Left ventricle myocardium inferior (tissue), 1 donor: ENCODE measurements at regions not wholly inside any gene's neighbourhood (a gene's known extent, or its start where the extent isn't known, plus 50 kb on each side); places are given as distances from the start of the nearest gene placed in this dataset.

Experiments used
- DNase-seq: peaks from one replicate; pipeline ENCODE4 v3.0.0-alpha.2; 2020
- H3K27ac ChIP-seq: fragments of 200-600 bp; replicated peaks from 2 replicates; pipeline ENCODE4 v1.8.0; 2021
- H3K27me3 ChIP-seq: fragments of 200-600 bp; 2 replicates; pipeline ENCODE4 v1.8.0; 2021; ENCODE audit warnings: low read depth
- H3K36me3 ChIP-seq: fragments of 200-600 bp; 2 replicates; pipeline ENCODE4 v1.8.0; 2021
- H3K4me1 ChIP-seq: fragments of 200-600 bp; 2 replicates; pipeline ENCODE4 v1.8.0; 2021
- H3K4me3 ChIP-seq: fragments of 200-600 bp; 2 replicates; pipeline ENCODE4 v1.8.0; 2021; ENCODE audit warnings: mild to moderate bottlenecking, moderate library complexity
- H3K9me3 ChIP-seq: fragments of 200-600 bp; replicated peaks from 2 replicates; pipeline ENCODE4 v1.8.0; 2021
- intact Hi-C: fragments of 100-400 bp; cut with micrococcal nuclease; formaldehyde crosslinking; loops from one replicate; pipeline ENCODE4 v1.11.0; 2022
- TF ChIP-seq, protein P1 (sequence below): fragments of 200-600 bp; IDR thresholded peaks from 2 replicates; pipeline ENCODE4 v1.8.0; 2021; ENCODE audit warnings: antibody characterized with exemption, mild to moderate bottlenecking, borderline replicate concordance
- donor health status: DM: no; HTN: yes; CAD: no; lungs with severe emphysema.

DNA sequence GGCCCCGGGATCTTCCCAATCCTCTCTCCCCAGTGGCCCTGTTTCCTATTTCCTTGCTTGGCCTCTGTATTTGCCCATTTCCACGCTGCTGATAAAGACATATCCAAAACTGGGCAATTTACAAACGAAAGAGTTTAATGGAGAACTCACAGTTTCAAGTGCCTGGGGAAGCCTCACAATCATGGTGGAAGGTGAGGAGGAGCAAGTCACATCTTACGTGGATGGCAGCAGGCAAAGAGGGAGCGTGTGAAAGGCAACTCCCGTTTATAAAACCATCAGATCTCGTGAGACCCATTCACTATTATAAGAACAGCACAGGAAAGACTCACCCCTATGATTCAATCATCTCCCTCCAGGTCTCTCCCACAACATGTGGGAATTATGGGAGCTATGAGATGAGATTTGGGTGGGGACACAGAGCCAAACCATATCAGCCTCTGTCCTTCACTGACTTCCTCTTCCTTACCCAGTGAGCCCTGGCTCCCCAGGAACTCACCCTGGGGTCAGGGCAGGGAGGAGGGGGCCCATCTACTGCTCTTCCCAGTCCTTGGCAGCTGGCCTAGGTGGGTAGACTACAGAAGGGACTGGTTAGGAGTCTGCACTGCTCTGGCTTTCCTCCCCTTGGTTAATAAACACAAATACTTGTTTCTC lies 105.8 kb upstream of the MYCN start:
- H3K27me3 ChIP-seq = no peaks in the 10 kb centered on the region
- H3K36me3 ChIP-seq = no peaks in the 10 kb centered on the region
- TF ChIP-seq, protein P1, sequence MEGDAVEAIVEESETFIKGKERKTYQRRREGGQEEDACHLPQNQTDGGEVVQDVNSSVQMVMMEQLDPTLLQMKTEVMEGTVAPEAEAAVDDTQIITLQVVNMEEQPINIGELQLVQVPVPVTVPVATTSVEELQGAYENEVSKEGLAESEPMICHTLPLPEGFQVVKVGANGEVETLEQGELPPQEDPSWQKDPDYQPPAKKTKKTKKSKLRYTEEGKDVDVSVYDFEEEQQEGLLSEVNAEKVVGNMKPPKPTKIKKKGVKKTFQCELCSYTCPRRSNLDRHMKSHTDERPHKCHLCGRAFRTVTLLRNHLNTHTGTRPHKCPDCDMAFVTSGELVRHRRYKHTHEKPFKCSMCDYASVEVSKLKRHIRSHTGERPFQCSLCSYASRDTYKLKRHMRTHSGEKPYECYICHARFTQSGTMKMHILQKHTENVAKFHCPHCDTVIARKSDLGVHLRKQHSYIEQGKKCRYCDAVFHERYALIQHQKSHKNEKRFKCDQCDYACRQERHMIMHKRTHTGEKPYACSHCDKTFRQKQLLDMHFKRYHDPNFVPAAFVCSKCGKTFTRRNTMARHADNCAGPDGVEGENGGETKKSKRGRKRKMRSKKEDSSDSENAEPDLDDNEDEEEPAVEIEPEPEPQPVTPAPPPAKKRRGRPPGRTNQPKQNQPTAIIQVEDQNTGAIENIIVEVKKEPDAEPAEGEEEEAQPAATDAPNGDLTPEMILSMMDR = no peak
- intact Hi-C loops = no loop called here
- no peak overlapping the region for H3K27ac ChIP-seq
- H3K9me3 ChIP-seq = peaks cover 4% of the 10 kb centered on the region
- DNase-seq = no peak
- H3K4me3 ChIP-seq = no peak overlapping the region
- no peaks in the 10 kb centered on the region for H3K4me1 ChIP-seq

- no peak for DNase-seq
- peaks cover 4% of the 10 kb centered on the region for H3K9me3 ChIP-seq
- TF ChIP-seq, protein P1 = no peak
- H3K27ac ChIP-seq = no peak overlapping the region
- intact Hi-C loops = no loop called here
- H3K4me1 ChIP-seq = no peaks in the 10 kb centered on the region
- no peaks in the 10 kb centered on the region for H3K27me3 ChIP-seq
- H3K4me3 ChIP-seq = no peak overlapping the region
- H3K36me3 ChIP-seq = no peaks in the 10 kb centered on the region
Observed at GRCh38 chr2:15835991-15836688, 104.2 kb upstream of the MYCN start.

DNA sequence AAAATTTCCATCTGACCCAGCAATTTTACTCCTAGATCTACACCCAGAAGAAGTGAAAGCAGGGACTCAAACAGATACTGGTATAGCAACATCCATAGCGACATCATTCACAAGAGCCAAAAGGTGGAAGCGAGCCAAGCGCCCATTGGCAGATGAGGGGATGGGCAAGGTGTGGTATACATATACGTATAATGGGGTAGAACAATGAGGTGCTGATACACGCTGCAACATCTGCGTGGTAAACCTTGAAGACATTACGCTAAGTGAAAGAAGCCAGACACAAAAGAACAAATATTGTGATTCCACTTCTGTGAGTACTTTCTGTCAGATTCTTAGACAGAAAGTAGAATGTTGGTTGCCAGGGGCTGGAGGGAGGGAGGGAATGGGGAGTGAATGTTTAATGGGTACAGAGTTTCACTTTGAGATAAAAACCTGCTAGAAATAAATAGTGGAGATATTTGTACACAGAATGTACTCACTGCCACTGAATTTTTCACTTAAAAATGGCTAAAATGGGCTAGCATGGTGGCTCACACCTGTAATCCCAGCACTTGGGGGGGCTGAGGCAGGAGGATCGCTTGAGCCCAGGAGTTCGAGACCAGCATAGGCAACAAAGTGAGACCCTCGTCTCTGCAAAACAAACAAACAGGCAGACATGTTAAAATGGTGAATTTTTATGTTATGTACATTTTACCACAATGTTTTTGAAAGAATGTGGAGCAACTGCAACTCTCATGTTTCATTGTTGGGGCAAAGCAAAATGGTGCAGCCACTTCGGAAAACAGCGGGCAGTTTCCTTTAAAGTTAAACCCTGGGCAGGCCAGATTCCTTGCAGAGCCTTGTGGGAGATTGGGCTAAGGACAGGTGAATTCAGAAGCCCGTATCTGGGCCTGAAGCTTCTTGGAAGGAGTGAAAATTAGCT lies 103.4 kb upstream of the MYCN start:
- Histone ChIP-seq H3K4me1 (no peaks in the 10 kb centered on the region), H3K27ac (no peak overlapping the region), H3K4me3 (no peak overlapping the region), H3K27me3 (no peaks in the 10 kb centered on the region), H3K9me3 (peaks cover 4% of the 10 kb centered on the region), H3K36me3 (no peaks in the 10 kb centered on the region)
- intact Hi-C loops = no loop called here
- no peak for DNase-seq
- TF ChIP-seq, protein P1 = no peak

- Histone ChIP-seq H3K9me3 (peaks cover 4% of the 10 kb centered on the region), H3K4me1 (no peaks in the 10 kb centered on the region), H3K4me3 (no peak overlapping the region), H3K27me3 (no peaks in the 10 kb centered on the region), H3K27ac (no peak overlapping the region), H3K36me3 (no peaks in the 10 kb centered on the region)
- DNase-seq = no peak
- TF ChIP-seq, protein P1 = no peak
- intact Hi-C loops = no loop called here
Observed at GRCh38 chr2:15838481-15839090, 101.8 kb upstream of the MYCN start.

DNA sequence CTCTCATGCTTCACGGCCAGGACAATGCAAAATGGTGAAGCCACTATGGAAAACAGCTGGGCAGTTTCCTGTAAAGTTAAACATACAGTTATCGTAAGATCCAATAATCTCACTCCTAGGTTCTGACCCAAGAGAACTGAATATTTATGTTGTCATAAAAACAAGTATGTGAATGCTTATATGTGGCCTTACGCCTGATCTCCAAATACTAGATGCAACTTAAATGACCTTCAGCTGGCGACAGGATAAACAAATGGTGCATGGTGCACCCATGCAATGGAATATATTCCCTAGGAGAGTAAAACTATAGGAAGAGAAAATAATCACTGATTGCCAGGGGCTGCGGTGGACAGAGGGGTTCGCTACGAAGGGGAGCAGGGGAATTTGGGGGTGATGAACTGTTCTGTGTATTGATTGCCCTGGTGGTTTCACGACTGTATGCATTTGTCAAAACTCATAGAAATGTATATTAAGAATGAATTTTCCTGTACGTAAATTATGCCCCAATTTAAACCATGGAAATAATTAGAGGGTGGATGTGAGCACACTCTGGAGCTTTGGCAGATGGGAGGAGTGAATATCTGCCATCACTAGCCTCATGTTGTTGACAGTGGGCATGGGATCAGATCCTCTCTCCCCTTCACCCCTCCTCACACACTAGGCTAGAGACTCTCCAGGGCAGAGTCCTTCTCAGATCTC lies 100.8 kb upstream of the MYCN start:
- Histone ChIP-seq H3K4me3 (no peak overlapping the region), H3K9me3 (peaks cover 4% of the 10 kb centered on the region), H3K36me3 (no peaks in the 10 kb centered on the region), H3K27ac (no peak overlapping the region), H3K27me3 (no peaks in the 10 kb centered on the region), H3K4me1 (no peaks in the 10 kb centered on the region)
- TF ChIP-seq, protein P1 = no peak
- intact Hi-C loops = no loop called here
- no peak for DNase-seq
